ENCODE measurements at regions not wholly inside any gene's neighbourhood (a gene's known extent, or its start where the extent isn't known, plus 50 kb on each side); places are given as distances from the start of the nearest gene placed in this dataset.

DNA sequence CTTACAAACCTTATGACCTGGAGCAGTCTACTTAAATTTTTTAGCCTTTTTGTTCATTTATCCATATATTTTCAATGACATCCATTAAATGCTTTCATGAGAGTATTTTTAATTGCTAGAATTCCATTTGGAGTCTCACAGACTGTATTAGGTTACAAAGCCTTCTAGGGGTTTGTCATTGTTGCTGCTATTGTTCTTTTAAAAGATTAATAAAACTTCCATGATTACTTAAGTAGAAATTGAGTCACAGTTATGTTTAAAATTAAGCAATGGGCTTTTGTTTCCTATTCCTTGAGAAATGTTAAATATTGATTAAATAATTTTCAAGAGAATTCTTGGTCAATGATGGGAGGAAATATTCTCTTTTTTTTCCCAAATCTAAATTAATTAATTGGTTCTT lies 1408.4 kb upstream of the RAG2 start:
- TF ChIP-seq CTCF (IDR thresholded peaks at IDR 0.05) (no peak), EP300 (IDR thresholded peaks at IDR 0.05) (no peak)

Measured in ovary (tissue), 3 donors.